Gastroesophageal sphincter (tissue), 4 donors: ENCODE measurements at regions not wholly inside any gene's neighbourhood (a gene's known extent, or its start where the extent isn't known, plus 50 kb on each side); places are given as distances from the start of the nearest gene placed in this dataset.

Source experiments
- ATAC-seq: fragments of 150-250 bp; one replicate; pipeline ENCODE4 v1.9.1; 2016; ENCODE audit warnings: mild to moderate bottlenecking, moderate library complexity
- H3K27ac ChIP-seq, 4 donors: fragments of 200-600 bp; sonication (generic) in 3 of 4; 1 replicate in 3 of 4; 2 replicates in 1 of 4; pipeline ENCODE4 v1.5.1; 2016 to 2019
- H3K27me3 ChIP-seq: fragments of 200-600 bp; sonication (generic); one replicate; pipeline ENCODE4 v1.5.1; 2019
- H3K36me3 ChIP-seq, 2 donors: fragments of 200-600 bp; sonication (generic); one replicate each; pipeline ENCODE4 v1.5.1; 2019; ENCODE audit warnings: control low read depth in 1 of 2
- H3K4me1 ChIP-seq, 3 donors: fragments of 200-600 bp; sonication (generic); 1 replicate in 2 of 3; 2 replicates in 1 of 3; pipeline ENCODE4 v1.5.1; 2016 to 2019; ENCODE audit warnings: control low read depth in 2 of 3
- H3K4me3 ChIP-seq, 2 donors: fragments of 200-600 bp; sonication (generic); one replicate each; pipeline ENCODE4 v1.5.1; 2019; ENCODE audit warnings: mild to moderate bottlenecking in 1 of 2, moderate library complexity in 1 of 2
- H3K9me3 ChIP-seq, 3 donors: fragments of 200-600 bp; sonication (generic); one replicate each; pipeline ENCODE4 v1.5.1; 2017 to 2019; ENCODE audit warnings: control low read depth in 2 of 3
- CTCF ChIP-seq, 4 experiments: fragments of 200-600 bp in 2 of 4; fragments of 450-650 bp in 2 of 4; sonication (generic) in 1 of 4; IDR thresholded peaks; one replicate each; pipeline ENCODE4 v1.5.1; 2017 to 2019; ENCODE audit warnings: antibody characterized with exemption in 4 of 4, mild to moderate bottlenecking in 2 of 4, moderate library complexity in 2 of 4
- EP300 ChIP-seq: sonication (generic); formaldehyde crosslinking; IDR thresholded peaks from one replicate; pipeline ENCODE4 v1.6.1; 2017; ENCODE audit warnings: antibody characterized with exemption, mild to moderate bottlenecking
- POLR2A ChIP-seq, 2 donors: fragments of 450-650 bp; IDR thresholded peaks; one replicate each; pipeline ENCODE4 v1.6.1; 2017; ENCODE audit warnings: antibody characterized with exemption in 2 of 2, mild to moderate bottlenecking in 2 of 2, moderate library complexity in 1 of 2
- POLR2AphosphoS5 ChIP-seq: sonication (generic); formaldehyde crosslinking; IDR thresholded peaks from one replicate; pipeline ENCODE4 v1.6.1; 2017; ENCODE audit warnings: antibody characterized with exemption
- WGBS, 2 donors: methylation state at CpG; one replicate each; pipeline ENCODE4 v1.1.5; 2018; ENCODE audit warnings: low coverage in 1 of 2; 5-methylcytosine and 5-hydroxymethylcytosine counted together

GRCh38 chr2:221144909-221145308 lies 427.2 kb downstream of the EPHA4 start:
- Histone ChIP-seq H3K27me3 (no peaks in the 10 kb centered on the region), H3K27ac (no peak overlapping the region), H3K36me3 (no peaks in the 10 kb centered on the region), H3K4me1 (no peaks in the 10 kb centered on the region), H3K4me3 (no peak overlapping the region), H3K9me3 (peaks cover 0 to 4% (median 0%) of the 10 kb centered on the region in 3 donors)
- no peak for TF ChIP-seq POLR2AphosphoS5
- TF ChIP-seq EP300 = no peak
- TF ChIP-seq POLR2A (IDR thresholded peaks at IDR 0.05) = no peak
- TF ChIP-seq CTCF (IDR thresholded peaks at IDR 0.05) = no peak
- no peak for ATAC-seq
- WGBS, 2 donors = 62% methylated on average over 1 of the region's 1 CpG; no CpG with 5 or more reads in 1 of the 2 donors

- Histone ChIP-seq H3K27ac (no peak overlapping the region), H3K36me3 (no peaks in the 10 kb centered on the region), H3K4me1 (no peaks in the 10 kb centered on the region), H3K4me3 (no peak overlapping the region), H3K9me3 (peaks cover 0 to 4% (median 0%) of the 10 kb centered on the region in 3 donors), H3K27me3 (no peaks in the 10 kb centered on the region)
- TF ChIP-seq POLR2AphosphoS5 = no peak
- no peak for TF ChIP-seq CTCF (IDR thresholded peaks at IDR 0.05)
- no peak for TF ChIP-seq POLR2A (IDR thresholded peaks at IDR 0.05)
- no peak for TF ChIP-seq EP300
- ATAC-seq = no peak
- 100% methylated on average over 1 of the region's 1 CpG; no CpG with 5 or more reads in 1 of the 2 donors for WGBS, 2 donors
Measured at GRCh38 chr2:221145396-221145795, 426.7 kb downstream of the EPHA4 start.

- no peak for ATAC-seq
- Histone ChIP-seq H3K27ac (no peak overlapping the region), H3K4me3 (no peak overlapping the region), H3K4me1 (no peaks in the 10 kb centered on the region), H3K27me3 (no peaks in the 10 kb centered on the region), H3K36me3 (no peaks in the 10 kb centered on the region), H3K9me3 (no peaks in the 10 kb centered on the region)
- WGBS, 2 donors = 51 to 61% methylated on average over 3 of the region's 3 CpGs
- no peak for TF ChIP-seq CTCF (IDR thresholded peaks at IDR 0.05)
- no peak for TF ChIP-seq POLR2AphosphoS5
- TF ChIP-seq POLR2A (IDR thresholded peaks at IDR 0.05) = no peak
- no peak for TF ChIP-seq EP300
Measured at GRCh38 chr2:221153226-221153625, 418.9 kb downstream of the EPHA4 start.

GRCh38 chr2:221154176-221154575 lies 417.9 kb downstream of the EPHA4 start:
- Histone ChIP-seq H3K27me3 (no peaks in the 10 kb centered on the region), H3K4me3 (no peak overlapping the region), H3K27ac (no peak overlapping the region), H3K4me1 (no peaks in the 10 kb centered on the region), H3K36me3 (no peaks in the 10 kb centered on the region), H3K9me3 (no peaks in the 10 kb centered on the region)
- WGBS, 2 donors = 77 to 89% methylated on average over 7 of the region's 7 CpGs
- ATAC-seq = no peak
- TF ChIP-seq POLR2A (IDR thresholded peaks at IDR 0.05) (no peak), EP300 (no peak), POLR2AphosphoS5 (no peak), CTCF (IDR thresholded peaks at IDR 0.05) (no peak)

- WGBS, 2 donors = 90 to 91% methylated on average over 7 of the region's 7 CpGs
- H3K27ac ChIP-seq = no peak overlapping the region
- H3K9me3 ChIP-seq = no peaks in the 10 kb centered on the region
- no peak for TF ChIP-seq POLR2A (IDR thresholded peaks at IDR 0.05)
- TF ChIP-seq EP300 = no peak
- no peaks in the 10 kb centered on the region for H3K4me1 ChIP-seq
- H3K27me3 ChIP-seq = no peaks in the 10 kb centered on the region
- no peak overlapping the region for H3K4me3 ChIP-seq
- ATAC-seq = no peak
- no peaks in the 10 kb centered on the region for H3K36me3 ChIP-seq
Measured at GRCh38 chr2:221156062-221156734, 415.9 kb downstream of the EPHA4 start.
